ENCODE measurements at regions not wholly inside any gene's neighbourhood (a gene's known extent, or its start where the extent isn't known, plus 50 kb on each side); places are given as distances from the start of the nearest gene placed in this dataset.

GRCh38 chr6:53433261-53433950 lies 84.7 kb upstream of the ELOVL5 start:
- Histone ChIP-seq H3K9me3 (ENCODE audit: control insufficient read depth, low read length) (no peaks in the 10 kb centered on the region), H3K4me3 (ENCODE audit: low read length in 2 of 2) (no peak overlapping the region), H3K4me1 (ENCODE audit: control insufficient read depth in 1 of 2, insufficient read depth in 2 of 2, low read length in 2 of 2) (no peaks in the 10 kb centered on the region), H3K27ac (ENCODE audit: low read depth in 1 of 2, low read length in 2 of 2) (no peak overlapping the region), H3K27me3 (ENCODE audit: control insufficient read depth in 1 of 2, insufficient read depth in 2 of 2, low read length in 1 of 2) (no peaks in the 10 kb centered on the region), H3K36me3 (ENCODE audit: control insufficient read depth in 1 of 2, insufficient read depth in 2 of 2, low read length in 1 of 2) (no peaks in the 10 kb centered on the region)
- ATAC-seq (ENCODE audit: low FRiP score) (no peak), DNase-seq (no peak)
- WGBS, 2 donors = 64 to 68% methylated on average over 4 of the region's 4 CpGs
- intact Hi-C loops (cut with DNase I) = no loop called here

DNA sequence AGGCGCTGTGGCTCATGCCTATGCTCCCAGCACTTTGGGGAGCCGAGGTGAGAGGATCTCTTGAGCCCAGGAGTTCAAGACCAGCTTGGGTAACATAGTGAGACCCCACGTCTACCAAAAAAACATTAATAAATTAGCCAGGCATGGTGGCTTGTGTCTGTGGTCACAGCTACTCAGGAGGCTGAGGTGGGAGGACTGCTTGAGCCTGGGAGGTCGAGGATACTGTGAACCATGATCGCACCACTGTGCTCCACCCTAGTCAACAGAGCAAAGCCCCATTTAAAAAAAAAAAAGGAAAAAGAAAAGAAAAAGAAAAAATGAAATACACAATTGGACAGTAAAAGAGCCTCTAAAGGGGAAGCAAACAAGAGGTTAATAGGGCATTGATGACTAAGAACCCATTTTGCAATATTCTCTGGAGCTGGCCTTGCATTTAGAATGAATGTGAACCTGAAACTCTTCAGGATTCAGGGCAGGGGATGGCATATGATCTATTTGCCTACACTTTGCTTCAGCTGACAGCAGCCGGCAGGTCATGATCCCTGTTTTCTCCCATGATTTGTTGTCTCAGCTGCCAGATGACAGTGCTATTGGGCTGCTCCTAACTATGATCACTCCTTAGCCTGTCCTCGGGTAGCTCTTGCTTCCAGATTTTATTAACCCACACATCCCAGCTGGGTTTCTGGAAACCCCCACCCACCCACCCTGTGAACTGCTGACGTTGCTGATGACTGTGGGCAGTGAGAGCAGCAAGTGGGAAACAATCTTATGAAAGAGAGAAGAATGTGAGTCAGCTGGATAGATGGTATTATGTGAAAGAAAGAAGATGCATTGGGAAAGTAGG lies 83.8 kb upstream of the ELOVL5 start:
- Histone ChIP-seq H3K27me3 (ENCODE audit: control insufficient read depth in 1 of 2, insufficient read depth in 2 of 2, low read length in 1 of 2) (no peaks in the 10 kb centered on the region), H3K27ac (ENCODE audit: low read depth in 1 of 2, low read length in 2 of 2) (no peak overlapping the region), H3K9me3 (ENCODE audit: control insufficient read depth, low read length) (no peaks in the 10 kb centered on the region), H3K4me3 (ENCODE audit: low read length in 2 of 2) (no peak overlapping the region), H3K4me1 (ENCODE audit: control insufficient read depth in 1 of 2, insufficient read depth in 2 of 2, low read length in 2 of 2) (no peaks in the 10 kb centered on the region), H3K36me3 (ENCODE audit: control insufficient read depth in 1 of 2, insufficient read depth in 2 of 2, low read length in 1 of 2) (no peaks in the 10 kb centered on the region)
- ATAC-seq (ENCODE audit: low FRiP score) (peak; percentile 41), DNase-seq (no peak)
- 81 to 85% methylated on average over 8 of the region's 8 CpGs for WGBS, 2 donors
- intact Hi-C loops (cut with DNase I) = no loop called here

- no peak overlapping the region for H3K4me3 ChIP-seq (ENCODE audit: low read length in 2 of 2)
- intact Hi-C loops (cut with DNase I) = no loop called here
- H3K27me3 ChIP-seq (ENCODE audit: control insufficient read depth in 1 of 2, insufficient read depth in 2 of 2, low read length in 1 of 2) = no peaks in the 10 kb centered on the region
- H3K27ac ChIP-seq (ENCODE audit: low read depth in 1 of 2, low read length in 2 of 2) = no peak overlapping the region
- DNase-seq = no peak
- WGBS, 2 donors = 92 to 95% methylated on average over 4 of the region's 4 CpGs
- H3K4me1 ChIP-seq (ENCODE audit: control insufficient read depth in 1 of 2, insufficient read depth in 2 of 2, low read length in 2 of 2) = no peaks in the 10 kb centered on the region
- H3K36me3 ChIP-seq (ENCODE audit: control insufficient read depth in 1 of 2, insufficient read depth in 2 of 2, low read length in 1 of 2) = no peaks in the 10 kb centered on the region
- ATAC-seq (ENCODE audit: low FRiP score) = no peak
- no peaks in the 10 kb centered on the region for H3K9me3 ChIP-seq (ENCODE audit: control insufficient read depth, low read length)
Observed at GRCh38 chr6:53431704-53432103, 83.0 kb upstream of the ELOVL5 start.

GRCh38 chr6:53429401-53429800 lies 80.7 kb upstream of the ELOVL5 start:
- no peaks in the 10 kb centered on the region for H3K27me3 ChIP-seq (ENCODE audit: control insufficient read depth in 1 of 2, insufficient read depth in 2 of 2, low read length in 1 of 2)
- no peaks in the 10 kb centered on the region for H3K36me3 ChIP-seq (ENCODE audit: control insufficient read depth in 1 of 2, insufficient read depth in 2 of 2, low read length in 1 of 2)
- no peak for ATAC-seq (ENCODE audit: low FRiP score)

DNA sequence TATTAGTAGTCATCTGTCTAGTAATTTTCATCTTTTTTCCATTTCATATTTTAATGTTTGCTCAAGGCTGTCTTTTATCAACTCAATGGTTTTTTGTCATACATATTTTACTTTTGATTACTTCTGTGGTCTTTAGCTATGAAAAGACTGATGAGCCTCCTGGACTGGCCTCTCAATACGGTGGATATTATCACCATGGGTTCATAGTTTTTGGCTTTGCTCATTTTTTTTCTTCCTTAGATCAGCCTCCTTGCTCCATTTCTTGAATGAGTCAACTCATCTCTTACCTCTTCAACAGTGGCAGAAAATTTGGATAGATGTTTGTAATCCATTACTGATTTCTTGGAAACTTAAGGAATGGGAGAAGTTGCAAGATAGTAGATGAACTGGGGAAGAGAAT lies 80.1 kb upstream of the ELOVL5 start:
- DNase-seq (no peak), ATAC-seq (ENCODE audit: low FRiP score) (no peak)
- no peak overlapping the region for H3K4me3 ChIP-seq (ENCODE audit: low read length in 2 of 2)
- H3K4me1 ChIP-seq (ENCODE audit: control insufficient read depth in 1 of 2, insufficient read depth in 2 of 2, low read length in 2 of 2) = no peaks in the 10 kb centered on the region
- no peaks in the 10 kb centered on the region for H3K36me3 ChIP-seq (ENCODE audit: control insufficient read depth in 1 of 2, insufficient read depth in 2 of 2, low read length in 1 of 2)
- H3K27me3 ChIP-seq (ENCODE audit: control insufficient read depth in 1 of 2, insufficient read depth in 2 of 2, low read length in 1 of 2) = no peaks in the 10 kb centered on the region
- H3K27ac ChIP-seq (ENCODE audit: low read depth in 1 of 2, low read length in 2 of 2) = no peak overlapping the region
- H3K9me3 ChIP-seq (ENCODE audit: control insufficient read depth, low read length) = no peaks in the 10 kb centered on the region
- intact Hi-C loops (cut with DNase I) = no loop called here
- 54 to 58% methylated on average over 1 of the region's 1 CpG for WGBS, 2 donors

More at GRCh38 chr6:53429401-53429800, 80.7 kb upstream of the ELOVL5 start:
- no peak overlapping the region for H3K27ac ChIP-seq (ENCODE audit: low read depth in 1 of 2, low read length in 2 of 2)
- intact Hi-C loops (cut with DNase I) = no loop called here
- DNase-seq = no peak
- H3K4me1 ChIP-seq (ENCODE audit: control insufficient read depth in 1 of 2, insufficient read depth in 2 of 2, low read length in 2 of 2) = no peaks in the 10 kb centered on the region
- H3K9me3 ChIP-seq (ENCODE audit: control insufficient read depth, low read length) = no peaks in the 10 kb centered on the region
- H3K4me3 ChIP-seq (ENCODE audit: low read length in 2 of 2) = no peak overlapping the region

DNA sequence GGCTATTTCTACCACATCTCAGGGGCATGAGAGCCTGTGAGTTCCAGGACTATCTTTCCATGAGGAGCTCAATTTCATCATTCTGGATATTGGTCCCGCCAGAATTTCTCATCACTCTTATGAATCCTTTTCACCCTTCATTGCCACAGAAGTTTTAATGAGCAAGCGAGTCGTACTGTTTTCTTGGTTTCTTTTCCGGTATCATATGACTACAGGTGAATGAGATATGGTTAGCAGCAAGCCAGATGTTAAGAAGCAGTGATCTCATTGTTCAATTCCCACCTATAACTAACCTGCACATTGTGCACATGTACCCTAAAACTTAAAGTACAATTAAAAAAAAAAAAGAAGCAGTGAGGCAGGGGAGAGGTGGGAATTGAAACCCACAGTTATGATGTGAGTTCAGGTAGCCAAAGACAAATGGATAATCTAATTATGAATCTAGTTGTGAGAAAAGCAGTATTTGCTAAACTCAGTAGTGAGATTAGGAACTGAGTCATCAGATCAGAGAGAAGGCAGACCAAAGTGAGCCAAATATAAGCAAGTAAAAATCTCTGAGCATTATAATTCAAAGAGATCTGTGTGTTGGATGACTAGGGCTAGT lies 78.0 kb upstream of the ELOVL5 start:
- H3K36me3 ChIP-seq (ENCODE audit: control insufficient read depth in 1 of 2, insufficient read depth in 2 of 2, low read length in 1 of 2) = no peaks in the 10 kb centered on the region
- DNase-seq = no peak
- WGBS, 2 donors = 94% methylated on average over 4 of the region's 4 CpGs
- no peaks in the 10 kb centered on the region for H3K9me3 ChIP-seq (ENCODE audit: control insufficient read depth, low read length)
- H3K4me3 ChIP-seq (ENCODE audit: low read length in 2 of 2) = no peak overlapping the region
- H3K27ac ChIP-seq (ENCODE audit: low read depth in 1 of 2, low read length in 2 of 2) = no peak overlapping the region
- H3K27me3 ChIP-seq (ENCODE audit: control insufficient read depth in 1 of 2, insufficient read depth in 2 of 2, low read length in 1 of 2) = no peaks in the 10 kb centered on the region
- intact Hi-C loops (cut with DNase I) = no loop called here
- no peaks in the 10 kb centered on the region for H3K4me1 ChIP-seq (ENCODE audit: control insufficient read depth in 1 of 2, insufficient read depth in 2 of 2, low read length in 2 of 2)
- no peak for ATAC-seq (ENCODE audit: low FRiP score)

- ATAC-seq (ENCODE audit: low FRiP score) = no peak
- intact Hi-C loops (cut with DNase I) = no loop called here
- WGBS, 2 donors = 95 to 96% methylated on average over 3 of the region's 3 CpGs
- no peak for DNase-seq
- H3K4me3 ChIP-seq (ENCODE audit: low read length in 2 of 2) = no peak overlapping the region
- H3K9me3 ChIP-seq (ENCODE audit: control insufficient read depth, low read length) = no peaks in the 10 kb centered on the region
- H3K27me3 ChIP-seq (ENCODE audit: control insufficient read depth in 1 of 2, insufficient read depth in 2 of 2, low read length in 1 of 2) = no peaks in the 10 kb centered on the region
- H3K36me3 ChIP-seq (ENCODE audit: control insufficient read depth in 1 of 2, insufficient read depth in 2 of 2, low read length in 1 of 2) = no peaks in the 10 kb centered on the region
- no peak overlapping the region for H3K27ac ChIP-seq (ENCODE audit: low read depth in 1 of 2, low read length in 2 of 2)
- no peaks in the 10 kb centered on the region for H3K4me1 ChIP-seq (ENCODE audit: control insufficient read depth in 1 of 2, insufficient read depth in 2 of 2, low read length in 2 of 2)
Observed at GRCh38 chr6:53426117-53426516, 77.4 kb upstream of the ELOVL5 start.

DNA sequence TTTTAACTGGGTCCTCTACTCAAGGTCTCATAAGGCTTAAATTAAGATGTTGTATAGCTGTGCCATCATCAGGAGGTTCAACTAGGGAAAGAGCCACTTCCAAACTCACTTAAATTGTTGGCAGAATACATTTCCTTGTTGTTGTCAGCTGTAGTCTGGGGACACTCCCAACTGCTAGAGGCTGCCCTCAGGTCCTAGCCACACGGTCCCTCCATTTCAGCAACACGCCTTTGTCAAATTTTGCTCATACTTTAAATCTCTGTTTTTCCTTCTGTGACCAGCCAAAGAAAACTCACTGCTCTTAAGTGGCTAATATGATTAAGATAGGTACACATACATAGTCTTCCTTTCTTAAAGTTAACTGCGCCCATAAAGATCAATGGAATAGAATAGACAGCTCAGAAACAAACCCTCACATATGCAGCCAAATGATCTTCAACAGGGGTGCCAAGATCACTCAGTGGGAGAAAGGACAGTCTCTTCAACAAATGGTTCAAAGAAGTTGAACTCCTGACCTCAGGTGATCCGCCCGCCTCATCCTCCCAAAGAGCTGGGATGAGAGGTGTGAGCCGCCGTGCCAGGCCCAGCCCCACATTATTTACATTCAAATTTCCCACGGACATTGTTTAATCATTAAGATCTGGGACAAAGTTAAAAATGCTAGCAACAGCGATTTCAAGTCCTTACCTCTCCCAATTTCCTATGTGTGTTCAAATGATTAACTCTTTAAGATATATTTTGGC lies 76.4 kb upstream of the ELOVL5 start:
- Histone ChIP-seq H3K27me3 (ENCODE audit: control insufficient read depth in 1 of 2, insufficient read depth in 2 of 2, low read length in 1 of 2) (no peaks in the 10 kb centered on the region), H3K9me3 (ENCODE audit: control insufficient read depth, low read length) (no peaks in the 10 kb centered on the region), H3K36me3 (ENCODE audit: control insufficient read depth in 1 of 2, insufficient read depth in 2 of 2, low read length in 1 of 2) (no peaks in the 10 kb centered on the region), H3K4me1 (ENCODE audit: control insufficient read depth in 1 of 2, insufficient read depth in 2 of 2, low read length in 2 of 2) (no peaks in the 10 kb centered on the region), H3K27ac (ENCODE audit: low read depth in 1 of 2, low read length in 2 of 2) (no peak overlapping the region), H3K4me3 (ENCODE audit: low read length in 2 of 2) (no peak overlapping the region)
- intact Hi-C loops (cut with DNase I) = no loop called here
- 92 to 95% methylated on average over 9 of the region's 9 CpGs for WGBS, 2 donors
- DNase-seq = no peak
- ATAC-seq (ENCODE audit: low FRiP score) = no peak

All from aorta (tissue), 5 donors.